ENCODE measurements at regions not wholly inside any gene's neighbourhood (a gene's known extent, or its start where the extent isn't known, plus 50 kb on each side); places are given as distances from the start of the nearest gene placed in this dataset.

DNA sequence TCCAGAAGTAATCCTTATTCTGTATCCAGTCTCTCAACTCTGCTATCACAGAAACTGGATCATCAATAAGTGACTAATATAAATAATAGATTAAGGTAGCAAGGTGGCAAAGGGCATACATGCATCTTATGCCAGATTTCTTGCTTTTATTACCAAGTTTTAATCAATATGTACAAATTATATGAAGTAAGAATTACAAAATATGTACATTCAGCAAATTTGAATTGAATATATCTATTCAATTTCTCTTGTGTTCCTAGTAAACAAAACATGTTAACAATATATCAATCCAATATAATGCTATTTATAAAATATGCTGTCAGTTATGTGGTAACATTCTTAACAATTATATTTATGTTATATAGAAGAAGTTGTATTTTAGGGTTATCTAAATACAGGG, 488.7 kb upstream of the COX7C start:
- no peak for DNase-seq (ENCODE audit: low spot score)
- TF ChIP-seq, protein P1, sequence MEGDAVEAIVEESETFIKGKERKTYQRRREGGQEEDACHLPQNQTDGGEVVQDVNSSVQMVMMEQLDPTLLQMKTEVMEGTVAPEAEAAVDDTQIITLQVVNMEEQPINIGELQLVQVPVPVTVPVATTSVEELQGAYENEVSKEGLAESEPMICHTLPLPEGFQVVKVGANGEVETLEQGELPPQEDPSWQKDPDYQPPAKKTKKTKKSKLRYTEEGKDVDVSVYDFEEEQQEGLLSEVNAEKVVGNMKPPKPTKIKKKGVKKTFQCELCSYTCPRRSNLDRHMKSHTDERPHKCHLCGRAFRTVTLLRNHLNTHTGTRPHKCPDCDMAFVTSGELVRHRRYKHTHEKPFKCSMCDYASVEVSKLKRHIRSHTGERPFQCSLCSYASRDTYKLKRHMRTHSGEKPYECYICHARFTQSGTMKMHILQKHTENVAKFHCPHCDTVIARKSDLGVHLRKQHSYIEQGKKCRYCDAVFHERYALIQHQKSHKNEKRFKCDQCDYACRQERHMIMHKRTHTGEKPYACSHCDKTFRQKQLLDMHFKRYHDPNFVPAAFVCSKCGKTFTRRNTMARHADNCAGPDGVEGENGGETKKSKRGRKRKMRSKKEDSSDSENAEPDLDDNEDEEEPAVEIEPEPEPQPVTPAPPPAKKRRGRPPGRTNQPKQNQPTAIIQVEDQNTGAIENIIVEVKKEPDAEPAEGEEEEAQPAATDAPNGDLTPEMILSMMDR (IDR thresholded peaks at IDR 0.05; ENCODE audit: borderline replicate concordance, control extremely low read depth, extremely low read depth, insufficient read depth, missing control alignments): no peak
- in situ Hi-C loops (cut with MboI; ENCODE audit: low sequenced_read_pairs, unreplicated experiment): no loop called here

GRCh38 chr5:86137297-86137696, 480.4 kb upstream of the COX7C start:
- in situ Hi-C loops (cut with MboI; ENCODE audit: low sequenced_read_pairs, unreplicated experiment): no loop called here
- no peak for DNase-seq (ENCODE audit: low spot score)
- TF ChIP-seq, protein P1 (IDR thresholded peaks at IDR 0.05; ENCODE audit: borderline replicate concordance, control extremely low read depth, extremely low read depth, insufficient read depth, missing control alignments): no peak

DNA sequence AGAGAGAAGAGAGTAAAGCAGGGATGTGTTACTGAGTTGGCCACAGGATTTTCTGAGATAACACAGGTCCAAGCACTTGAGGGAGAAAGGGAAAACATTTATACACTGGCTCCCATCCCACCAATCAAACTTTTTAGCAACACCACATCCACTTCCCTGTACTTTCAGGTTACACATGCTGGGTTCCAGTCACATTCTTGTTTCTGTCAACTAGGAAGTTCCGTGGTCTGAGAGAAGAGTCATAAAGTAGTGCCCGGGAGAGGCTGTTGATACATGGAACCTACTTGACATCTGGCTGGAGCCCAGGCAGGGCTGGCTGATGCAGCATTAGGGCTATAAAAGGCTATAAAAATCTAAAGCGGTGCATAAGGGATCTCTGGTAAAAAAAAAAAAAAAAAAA, 473.9 kb upstream of the COX7C start:
- DNase-seq (ENCODE audit: low spot score): no peak
- TF ChIP-seq, protein P1 (IDR thresholded peaks at IDR 0.05; ENCODE audit: borderline replicate concordance, control extremely low read depth, extremely low read depth, insufficient read depth, missing control alignments): no peak
- in situ Hi-C loops (cut with MboI; ENCODE audit: low sequenced_read_pairs, unreplicated experiment): no loop called here

DNA sequence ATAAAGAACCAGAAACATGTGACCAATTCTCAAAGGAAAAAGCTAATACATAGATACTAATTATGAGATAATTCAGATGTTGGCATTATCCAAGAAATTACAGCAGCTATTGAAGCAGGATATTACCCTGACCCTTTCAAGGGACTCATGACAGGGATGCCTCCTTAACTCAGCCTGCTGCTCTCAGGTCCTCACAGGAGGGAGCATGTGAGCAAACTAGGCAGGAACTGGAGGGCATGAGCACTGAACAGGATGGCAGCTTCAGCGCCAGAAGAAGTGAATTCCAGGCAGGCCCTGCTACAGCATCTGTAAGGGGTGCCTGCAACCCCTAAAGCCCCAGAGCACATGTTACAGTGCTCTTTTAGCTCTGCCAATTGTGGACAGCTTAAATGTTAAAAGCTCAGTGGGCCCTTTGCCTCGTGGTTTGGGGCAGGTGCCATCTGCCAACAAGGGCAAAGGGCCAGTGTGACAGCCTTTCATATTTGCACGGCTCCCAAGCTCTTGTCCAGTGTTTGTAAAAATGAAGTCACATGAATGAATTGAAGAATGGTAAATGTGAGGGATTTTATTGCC, 464.7 kb upstream of the COX7C start:
- in situ Hi-C loops (cut with MboI; ENCODE audit: low sequenced_read_pairs, unreplicated experiment): no loop called here
- no peak for DNase-seq (ENCODE audit: low spot score)
- TF ChIP-seq, protein P1 (IDR thresholded peaks at IDR 0.05; ENCODE audit: borderline replicate concordance, control extremely low read depth, extremely low read depth, insufficient read depth, missing control alignments): no peak

- TF ChIP-seq, protein P1 (IDR thresholded peaks at IDR 0.05; ENCODE audit: borderline replicate concordance, control extremely low read depth, extremely low read depth, insufficient read depth, missing control alignments): no peak
- no peak for DNase-seq (ENCODE audit: low spot score)
- in situ Hi-C loops (cut with MboI; ENCODE audit: low sequenced_read_pairs, unreplicated experiment): no loop called here
Observed at GRCh38 chr5:86155796-86156195, 461.9 kb upstream of the COX7C start.

DNA sequence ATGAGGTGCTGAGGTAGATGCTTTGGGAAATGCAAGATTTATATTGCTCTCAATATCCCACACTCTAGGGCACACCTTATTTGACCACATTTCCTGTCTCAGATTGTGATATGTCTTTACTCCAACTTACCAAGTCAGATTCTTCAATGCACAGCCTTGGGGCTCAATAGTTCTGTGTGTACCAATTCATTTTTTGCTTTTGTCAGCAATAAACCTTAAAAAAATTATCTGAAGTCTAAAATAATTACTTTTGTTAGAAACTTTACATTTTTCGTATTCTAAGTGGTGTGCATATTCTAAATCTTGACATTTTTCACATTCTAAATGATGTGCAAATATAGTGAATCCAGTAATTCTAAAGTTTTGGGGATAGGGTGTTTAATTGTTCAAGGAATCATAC, 447.5 kb upstream of the COX7C start:
- in situ Hi-C loops (cut with MboI; ENCODE audit: low sequenced_read_pairs, unreplicated experiment): no loop called here
- TF ChIP-seq, protein P1 (IDR thresholded peaks at IDR 0.05; ENCODE audit: borderline replicate concordance, control extremely low read depth, extremely low read depth, insufficient read depth, missing control alignments): no peak
- no peak for DNase-seq (ENCODE audit: low spot score)
